Bronchial epithelial cell (primary cell): ENCODE measurements at regions not wholly inside any gene's neighbourhood (a gene's known extent, or its start where the extent isn't known, plus 50 kb on each side); places are given as distances from the start of the nearest gene placed in this dataset.
A peak's percentile ranks its signal among the peaks of the same experiment; 100 is the strongest.

Source experiments
- DNase-seq: peaks from one replicate; pipeline ENCODE4 v3.0.0-alpha.2; 2010; ENCODE audit warnings: low read depth
- FAIRE-seq: peaks from 2 replicates; lab custom pipeline; 2011; peaks lifted over from hg19 to GRCh38; lab: Jason Lieb, UNC
- H3K27me3 ChIP-seq: 2 replicates; pipeline ENCODE4 v1.5.1; 2011; ENCODE audit warnings: low read length; ENCODE audit not compliant: control insufficient read depth, insufficient read depth
- H3K36me3 ChIP-seq: 2 replicates; pipeline ENCODE4 v1.5.1; 2011; ENCODE audit warnings: low read length; ENCODE audit not compliant: control insufficient read depth, insufficient read depth
- H3K4me3 ChIP-seq: 2 replicates; pipeline ENCODE4 v1.5.1; 2011; ENCODE audit warnings: mild to moderate bottlenecking, low read depth, low read length, control low read depth
- TF ChIP-seq, protein P1 (sequence below): IDR thresholded peaks from 2 replicates; pipeline ENCODE4 v1.5.1; 2011; ENCODE audit warnings: mild to moderate bottlenecking, moderate library complexity, low read length, control low read depth, inconsistent platforms; ENCODE audit not compliant: insufficient read depth, severe bottlenecking

DNA sequence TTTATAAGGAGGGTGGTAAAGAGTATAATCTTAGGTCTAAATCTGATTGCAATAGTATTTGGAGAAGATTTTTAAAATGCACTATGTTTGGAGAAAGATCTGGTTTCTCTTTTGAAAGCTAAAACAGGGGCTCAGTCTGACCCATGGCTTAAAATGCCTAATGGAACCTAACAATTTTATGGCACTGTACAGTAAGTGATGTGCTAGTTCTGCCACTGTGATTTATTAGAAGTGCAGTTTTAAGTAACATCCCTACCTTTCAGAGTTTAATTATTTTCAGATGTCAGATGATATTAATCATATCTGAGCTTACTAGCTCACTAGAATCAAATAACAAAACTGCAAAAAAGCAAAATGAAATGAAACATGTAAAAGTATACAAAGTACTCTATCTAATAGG lies 514.7 kb upstream of the KCND2 start:
- H3K4me3 ChIP-seq: no peak overlapping the region
- FAIRE-seq (no peak), DNase-seq (no peak)
- no peaks in the 10 kb centered on the region for H3K36me3 ChIP-seq
- TF ChIP-seq, protein P1, sequence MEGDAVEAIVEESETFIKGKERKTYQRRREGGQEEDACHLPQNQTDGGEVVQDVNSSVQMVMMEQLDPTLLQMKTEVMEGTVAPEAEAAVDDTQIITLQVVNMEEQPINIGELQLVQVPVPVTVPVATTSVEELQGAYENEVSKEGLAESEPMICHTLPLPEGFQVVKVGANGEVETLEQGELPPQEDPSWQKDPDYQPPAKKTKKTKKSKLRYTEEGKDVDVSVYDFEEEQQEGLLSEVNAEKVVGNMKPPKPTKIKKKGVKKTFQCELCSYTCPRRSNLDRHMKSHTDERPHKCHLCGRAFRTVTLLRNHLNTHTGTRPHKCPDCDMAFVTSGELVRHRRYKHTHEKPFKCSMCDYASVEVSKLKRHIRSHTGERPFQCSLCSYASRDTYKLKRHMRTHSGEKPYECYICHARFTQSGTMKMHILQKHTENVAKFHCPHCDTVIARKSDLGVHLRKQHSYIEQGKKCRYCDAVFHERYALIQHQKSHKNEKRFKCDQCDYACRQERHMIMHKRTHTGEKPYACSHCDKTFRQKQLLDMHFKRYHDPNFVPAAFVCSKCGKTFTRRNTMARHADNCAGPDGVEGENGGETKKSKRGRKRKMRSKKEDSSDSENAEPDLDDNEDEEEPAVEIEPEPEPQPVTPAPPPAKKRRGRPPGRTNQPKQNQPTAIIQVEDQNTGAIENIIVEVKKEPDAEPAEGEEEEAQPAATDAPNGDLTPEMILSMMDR: no peak
- H3K27me3 ChIP-seq: no peaks in the 10 kb centered on the region

DNA sequence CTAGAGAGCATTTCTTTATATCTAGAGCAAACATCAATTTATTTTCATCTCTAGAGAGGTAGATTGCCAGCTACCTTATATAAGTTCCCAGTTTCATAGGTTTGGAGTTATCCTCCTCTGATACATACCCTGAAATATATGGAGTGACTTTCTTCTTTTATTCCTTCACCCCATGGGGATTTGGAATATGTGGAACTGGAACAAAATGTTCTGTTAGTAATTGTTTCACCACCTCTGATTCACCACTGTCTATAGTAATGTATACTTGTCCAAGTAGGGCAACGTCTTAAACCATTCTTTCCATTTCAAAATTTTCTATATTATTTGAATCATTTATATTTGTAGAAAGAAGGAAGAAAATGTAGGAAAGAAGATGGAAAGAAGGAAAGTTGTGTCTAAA lies 511.2 kb upstream of the KCND2 start:
- no peak for DNase-seq
- no peak for FAIRE-seq
- TF ChIP-seq, protein P1: no peak
- Histone ChIP-seq H3K27me3 (no peaks in the 10 kb centered on the region), H3K4me3 (no peak overlapping the region), H3K36me3 (no peaks in the 10 kb centered on the region)

DNA sequence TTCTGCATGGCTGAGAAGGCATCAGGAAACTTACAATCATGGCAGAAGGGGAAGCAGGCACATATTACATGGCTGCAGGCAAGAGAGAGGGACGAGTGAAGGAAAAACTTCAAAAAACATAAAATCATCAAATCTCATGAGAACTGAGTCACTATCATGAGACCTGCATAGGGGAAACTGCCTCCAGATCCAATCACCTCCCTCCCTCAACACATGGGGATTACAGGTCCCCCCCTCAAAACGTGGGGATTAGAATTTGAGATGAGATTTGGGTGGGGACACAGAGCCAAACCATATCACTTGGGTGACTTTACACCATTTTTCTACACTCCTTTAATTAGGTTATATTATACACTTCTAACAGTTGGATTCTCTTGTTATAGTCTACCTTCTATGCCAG lies 490.7 kb upstream of the KCND2 start:
- TF ChIP-seq, protein P1: no peak
- Histone ChIP-seq H3K27me3 (no peaks in the 10 kb centered on the region), H3K36me3 (no peaks in the 10 kb centered on the region), H3K4me3 (no peak overlapping the region)
- DNase-seq: no peak
- no peak for FAIRE-seq

DNA sequence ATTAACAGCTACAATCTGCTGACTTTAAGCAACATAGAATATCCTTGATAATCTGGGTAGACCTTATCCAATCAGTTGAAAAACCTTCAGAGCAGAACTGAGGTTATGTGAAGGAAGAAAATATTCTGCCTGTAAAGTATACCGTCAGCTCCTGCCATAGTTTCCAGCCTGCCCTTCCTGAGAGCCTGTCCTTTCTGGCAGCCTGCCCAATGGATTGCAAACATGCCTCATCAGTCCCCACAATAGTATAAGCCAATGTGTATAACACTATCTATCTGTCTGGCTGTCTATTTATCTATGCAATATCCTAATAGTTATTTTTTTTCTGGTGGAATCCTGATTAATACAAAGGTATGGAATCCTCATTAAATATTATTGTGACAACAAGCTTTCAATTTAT lies 489.2 kb upstream of the KCND2 start:
- no peaks in the 10 kb centered on the region for H3K27me3 ChIP-seq
- TF ChIP-seq, protein P1: no peak
- no peak overlapping the region for H3K4me3 ChIP-seq
- H3K36me3 ChIP-seq: no peaks in the 10 kb centered on the region
- FAIRE-seq (no peak), DNase-seq (peak; percentile 33)

DNA sequence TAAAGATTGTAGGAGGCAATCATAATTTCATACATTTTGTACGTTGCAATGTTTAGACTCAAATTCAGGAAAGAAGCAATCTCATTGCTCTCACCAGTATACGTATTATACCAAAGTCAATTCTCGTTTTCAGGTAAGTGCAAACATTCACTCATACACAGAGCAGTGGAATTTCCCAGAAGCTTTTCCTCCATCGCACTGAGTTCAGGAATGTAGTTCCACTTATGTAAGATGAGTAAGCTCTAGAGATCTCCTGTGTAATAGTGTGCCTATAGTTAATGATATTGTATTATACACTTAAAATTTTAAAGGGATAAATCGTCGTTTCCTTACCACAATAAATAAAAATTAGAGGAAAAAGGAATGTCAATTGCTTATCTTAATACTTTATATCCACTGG lies 470.8 kb upstream of the KCND2 start:
- no peaks in the 10 kb centered on the region for H3K27me3 ChIP-seq
- FAIRE-seq (no peak), DNase-seq (peak; percentile 34)
- no peak overlapping the region for H3K4me3 ChIP-seq
- TF ChIP-seq, protein P1: no peak
- no peaks in the 10 kb centered on the region for H3K36me3 ChIP-seq

DNA sequence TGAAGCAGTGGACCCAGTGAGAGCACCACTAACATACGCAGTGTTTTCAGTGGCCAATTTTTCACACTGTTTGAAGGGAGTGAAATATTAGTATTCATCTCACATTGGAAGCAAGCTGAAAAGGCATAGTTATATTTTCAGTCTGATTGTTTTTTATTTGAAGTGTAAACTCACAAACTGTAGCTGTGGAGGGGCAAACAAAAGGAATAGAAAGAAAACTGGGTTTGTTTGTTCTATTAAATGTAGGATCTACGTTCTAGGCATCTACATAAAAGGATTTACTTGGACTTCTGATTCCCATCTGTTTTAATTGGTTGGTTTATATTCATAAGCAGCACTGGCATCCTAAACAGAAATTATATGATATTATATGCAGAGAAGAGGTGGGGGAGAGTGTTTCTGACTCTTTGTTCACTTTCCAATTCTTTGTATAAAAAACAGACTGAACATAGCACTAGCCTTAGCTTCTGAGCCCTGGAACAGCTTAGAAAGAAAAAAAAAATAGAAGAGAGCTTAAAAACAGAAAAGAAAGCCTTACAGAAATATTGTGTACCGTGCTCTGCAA lies 447.8 kb upstream of the KCND2 start:
- Histone ChIP-seq H3K27me3 (no peaks in the 10 kb centered on the region), H3K36me3 (no peaks in the 10 kb centered on the region), H3K4me3 (no peak overlapping the region)
- TF ChIP-seq, protein P1: no peak
- DNase-seq (no peak), FAIRE-seq (no peak)
